ENCODE measurements at regions not wholly inside any gene's neighbourhood (a gene's known extent, or its start where the extent isn't known, plus 50 kb on each side); places are given as distances from the start of the nearest gene placed in this dataset.

GRCh38 chr3:13236557-13237173 lies 163.4 kb upstream of the IQSEC1 start:
- TF ChIP-seq CTCF (IDR thresholded peaks at IDR 0.05; ENCODE audit: low read depth, low read length), result no peak
- no peak for TF ChIP-seq EZH2phosphoT487 (IDR thresholded peaks at IDR 0.05; ENCODE audit: low read depth)
